ENCODE measurements at regions not wholly inside any gene's neighbourhood (a gene's known extent, or its start where the extent isn't known, plus 50 kb on each side); places are given as distances from the start of the nearest gene placed in this dataset.
"Not testable (repeated sequence)": the region's sequence is repeated elsewhere in the genome, so short reads cannot be mapped to it uniquely, and the experiment has no call there.

GRCh38 chr3:81197386-81197785 is 564.1 kb downstream of the GBE1 start:
- 80% methylated on average over 3 of the region's 3 CpGs for WGBS
- TF ChIP-seq YY1 (IDR thresholded peaks at IDR 0.05) (no peak), HNF4G (IDR thresholded peaks at IDR 0.05) (no peak), REST (IDR thresholded peaks at IDR 0.05) (no peak), MAX (IDR thresholded peaks at IDR 0.05) (no peak), RAD21 (IDR thresholded peaks at IDR 0.05) (no peak), EGR1 (IDR thresholded peaks at IDR 0.05; ENCODE audit: low read depth in 2 of 2) (no peak)
- DNase-seq (ENCODE audit: low spot score), result no peak
- H3K4me3 ChIP-seq (ENCODE audit: low read depth in 1 of 3, low read length in 3 of 3), result no peak overlapping the region
- H3K4me1 ChIP-seq (ENCODE audit: control insufficient read depth in 4 of 4, insufficient read depth in 4 of 4, low read length in 3 of 4), result no peaks in the 10 kb centered on the region
- no peaks in the 10 kb centered on the region for H3K9me3 ChIP-seq (ENCODE audit: control insufficient read depth in 4 of 4, low read length in 3 of 4)
- H3K27me3 ChIP-seq (ENCODE audit: control insufficient read depth in 4 of 4, insufficient read depth in 4 of 4, low read length in 3 of 4), result no peaks in the 10 kb centered on the region
- no peak overlapping the region for H3K9ac ChIP-seq (ENCODE audit: low read depth in 1 of 2, low read length in 2 of 2)
- no peak overlapping the region for H3K27ac ChIP-seq (ENCODE audit: low read depth in 1 of 2, low read length in 2 of 2)
- H3K36me3 ChIP-seq (ENCODE audit: control insufficient read depth in 4 of 4, insufficient read depth in 3 of 4, low read depth in 1 of 4, low read length in 3 of 4), result no peaks in the 10 kb centered on the region

- Histone ChIP-seq H3K9ac (ENCODE audit: low read depth in 1 of 2, low read length in 2 of 2) (no peak overlapping the region), H3K27ac (ENCODE audit: low read depth in 1 of 2, low read length in 2 of 2) (no peak overlapping the region), H3K36me3 (ENCODE audit: control insufficient read depth in 4 of 4, insufficient read depth in 3 of 4, low read depth in 1 of 4, low read length in 3 of 4) (no peaks in the 10 kb centered on the region), H3K27me3 (ENCODE audit: control insufficient read depth in 4 of 4, insufficient read depth in 4 of 4, low read length in 3 of 4) (no peaks in the 10 kb centered on the region), H3K4me1 (ENCODE audit: control insufficient read depth in 4 of 4, insufficient read depth in 4 of 4, low read length in 3 of 4) (no peaks in the 10 kb centered on the region), H3K4me3 (ENCODE audit: low read depth in 1 of 3, low read length in 3 of 3) (no peak overlapping the region), H3K9me3 (ENCODE audit: control insufficient read depth in 4 of 4, low read length in 3 of 4) (no peaks in the 10 kb centered on the region)
- WGBS, result 90% methylated on average over 1 of the region's 1 CpG
- DNase-seq (ENCODE audit: low spot score), result no peak
- TF ChIP-seq ZBTB33 (IDR thresholded peaks at IDR 0.05), result no peak
- TF ChIP-seq FOXA2 (IDR thresholded peaks at IDR 0.05), result no peak
These were observed 566.0 kb downstream of the GBE1 start for GRCh38 chr3:81195478-81195877.

GRCh38 chr3:81186412-81186811 is 575.0 kb downstream of the GBE1 start:
- Histone ChIP-seq H3K9ac (ENCODE audit: low read depth in 1 of 2, low read length in 2 of 2) (no peak overlapping the region), H3K4me3 (ENCODE audit: low read depth in 1 of 3, low read length in 3 of 3) (no peak overlapping the region), H3K36me3 (ENCODE audit: control insufficient read depth in 4 of 4, insufficient read depth in 3 of 4, low read depth in 1 of 4, low read length in 3 of 4) (no peaks in the 10 kb centered on the region), H3K27me3 (ENCODE audit: control insufficient read depth in 4 of 4, insufficient read depth in 4 of 4, low read length in 3 of 4) (no peaks in the 10 kb centered on the region), H3K27ac (ENCODE audit: low read depth in 1 of 2, low read length in 2 of 2) (no peak overlapping the region), H3K4me1 (ENCODE audit: control insufficient read depth in 4 of 4, insufficient read depth in 4 of 4, low read length in 3 of 4) (no peaks in the 10 kb centered on the region), H3K9me3 (ENCODE audit: control insufficient read depth in 4 of 4, low read length in 3 of 4) (no peaks in the 10 kb centered on the region)
- TF ChIP-seq TAF1 (conservative IDR thresholded peaks at IDR 0.05), result no peak
- no peak for DNase-seq (ENCODE audit: low spot score)

GRCh38 chr3:81182086-81182875 is 579.2 kb downstream of the GBE1 start:
- H3K27ac ChIP-seq (ENCODE audit: low read depth in 1 of 2, low read length in 2 of 2); H3K36me3 ChIP-seq (ENCODE audit: control insufficient read depth in 4 of 4, insufficient read depth in 3 of 4, low read depth in 1 of 4, low read length in 3 of 4); DNase-seq (ENCODE audit: low spot score); H3K9ac ChIP-seq (ENCODE audit: low read depth in 1 of 2, low read length in 2 of 2); H3K4me1 ChIP-seq (ENCODE audit: control insufficient read depth in 4 of 4, insufficient read depth in 4 of 4, low read length in 3 of 4); H3K9me3 ChIP-seq (ENCODE audit: control insufficient read depth in 4 of 4, low read length in 3 of 4); H3K4me3 ChIP-seq (ENCODE audit: low read depth in 1 of 3, low read length in 3 of 3); H3K27me3 ChIP-seq (ENCODE audit: control insufficient read depth in 4 of 4, insufficient read depth in 4 of 4, low read length in 3 of 4): not testable (repeated sequence)
- WGBS, result 86% methylated on average over 12 of the region's 12 CpGs
